Posterior vena cava (tissue), 2 donors: ENCODE measurements at regions not wholly inside any gene's neighbourhood (a gene's known extent, or its start where the extent isn't known, plus 50 kb on each side); places are given as distances from the start of the nearest gene placed in this dataset.

Experiments
- DNase-seq: peaks from one replicate; pipeline ENCODE4 v3.0.0-alpha.2; 2020; ENCODE audit warnings: low spot score
- intact Hi-C, 2 donors: fragments of 100-400 bp; cut with DNase I; formaldehyde crosslinking; loops; one replicate each; pipeline versions ENCODE4 v1.14.1 to v1.14.2; 2022 to 2023
- donor health status: DM: yes; HTN: yes; CAD: no.
- donor health status: DM: yes; HTN: yes; CAD: no.

GRCh38 chr16:79317521-79317920 is 283.0 kb downstream of the MAF start:
- DNase-seq = no peak
- intact Hi-C loops = no loop called here

GRCh38 chr16:79317026-79317425 is 283.5 kb downstream of the MAF start:
- intact Hi-C loops = no loop called here
- no peak for DNase-seq

- DNase-seq = no peak
- intact Hi-C loops = no loop called here
Observed at GRCh38 chr16:79316004-79316458, 284.5 kb downstream of the MAF start.

GRCh38 chr16:79312502-79312901 is 288.0 kb downstream of the MAF start:
- intact Hi-C loops = no loop called here
- DNase-seq = no peak

- no peak for DNase-seq
- intact Hi-C loops = no loop called here
Observed at GRCh38 chr16:79310710-79311109, 289.8 kb downstream of the MAF start.

GRCh38 chr16:79309606-79310005 is 290.9 kb downstream of the MAF start:
- no peak for DNase-seq
- intact Hi-C loops = no loop called here

- intact Hi-C loops = no loop called here
Observed at GRCh38 chr16:79307214-79307613, 293.3 kb downstream of the MAF start.

GRCh38 chr16:79305074-79305473 is 295.5 kb downstream of the MAF start:
- no peak for DNase-seq
- intact Hi-C loops = no loop called here

More at GRCh38 chr16:79307214-79307613, 293.3 kb downstream of the MAF start:
- DNase-seq = peak; percentile 86

GRCh38 chr16:79303959-79304387 is 296.6 kb downstream of the MAF start:
- DNase-seq = no peak
- intact Hi-C loops = no loop called here

GRCh38 chr16:79303206-79303605 is 297.3 kb downstream of the MAF start:
- intact Hi-C loops = no loop called here
- DNase-seq = no peak

- intact Hi-C loops = no loop called here
- no peak for DNase-seq
Observed at GRCh38 chr16:79302731-79303130, 297.8 kb downstream of the MAF start.

GRCh38 chr16:79301051-79301450 is 299.5 kb downstream of the MAF start:
- intact Hi-C loops = no loop called here
- no peak for DNase-seq

- intact Hi-C loops = no loop called here
- no peak for DNase-seq
Observed at GRCh38 chr16:79298894-79299799, 301.4 kb downstream of the MAF start.

- intact Hi-C loops = no loop called here
- no peak for DNase-seq
Observed at GRCh38 chr16:79298476-79298875, 302.1 kb downstream of the MAF start.

- intact Hi-C loops = no loop called here
Observed at GRCh38 chr16:79297805-79298204, 302.7 kb downstream of the MAF start.

GRCh38 chr16:79297296-79297695 is 303.2 kb downstream of the MAF start:
- DNase-seq = no peak
- intact Hi-C loops = no loop called here

More at GRCh38 chr16:79297805-79298204, 302.7 kb downstream of the MAF start:
- no peak for DNase-seq

- DNase-seq = no peak
- intact Hi-C loops = no loop called here
Observed at GRCh38 chr16:79296491-79296890, 304.0 kb downstream of the MAF start.

- intact Hi-C loops = loop anchor here in 1 of 2 donors (1.0 kb wide), 1 partner anchor 48 kb away; no protein-coding TSS in a partner anchor
- DNase-seq = no peak
Observed at GRCh38 chr16:79295746-79296145, 304.8 kb downstream of the MAF start.

- intact Hi-C loops = loop anchor here in 1 of 2 donors (1.0 kb wide), 1 partner anchor 48 kb away; no protein-coding TSS in a partner anchor
Observed at GRCh38 chr16:79295162-79295561, 305.4 kb downstream of the MAF start.

GRCh38 chr16:79294568-79294967 is 306.0 kb downstream of the MAF start:
- intact Hi-C loops = no loop called here
- no peak for DNase-seq

More at GRCh38 chr16:79295162-79295561, 305.4 kb downstream of the MAF start:
- no peak for DNase-seq
